KMS-11 (cell line): ENCODE measurements at regions not wholly inside any gene's neighbourhood (a gene's known extent, or its start where the extent isn't known, plus 50 kb on each side); places are given as distances from the start of the nearest gene placed in this dataset.

Experiments used
- H2AFZ ChIP-seq: fragments of 200-600 bp; sonication (generic); 2 replicates; pipeline ENCODE4 v1.6.1; 2016; ENCODE audit warnings: antibody characterized with exemption, mixed run types, low read depth
- H3K27ac ChIP-seq: fragments of 200-600 bp; sonication (generic); 2 replicates; pipeline ENCODE4 v1.6.1; 2016; ENCODE audit warnings: mild to moderate bottlenecking, mixed run types
- H3K27me3 ChIP-seq: fragments of 200-600 bp; sonication (generic); 2 replicates; pipeline ENCODE4 v1.6.1; 2017; ENCODE audit warnings: mild to moderate bottlenecking, low read depth, mixed run types, moderate library complexity; ENCODE audit not compliant: insufficient read depth
- H3K36me3 ChIP-seq: fragments of 200-600 bp; sonication (generic); 2 replicates; pipeline ENCODE4 v1.6.1; 2017; ENCODE audit warnings: mild to moderate bottlenecking, mixed run types; ENCODE audit not compliant: insufficient read depth
- H3K4me1 ChIP-seq: fragments of 200-600 bp; sonication (generic); 2 replicates; pipeline ENCODE4 v1.6.1; 2016; ENCODE audit warnings: mild to moderate bottlenecking, low read depth, mixed run types; ENCODE audit not compliant: poor library complexity, severe bottlenecking
- H3K4me2 ChIP-seq: fragments of 200-600 bp; sonication (generic); 2 replicates; pipeline ENCODE4 v1.7.0; 2016; ENCODE audit warnings: mild to moderate bottlenecking, mixed run types
- H3K4me3 ChIP-seq: fragments of 200-600 bp; sonication (generic); IDR thresholded peaks from 2 replicates; pipeline ENCODE4 v1.6.1; 2017; ENCODE audit warnings: low read depth, low read length, mixed read lengths; ENCODE audit not compliant: insufficient read depth
- H3K79me2 ChIP-seq: fragments of 200-600 bp; sonication (generic); 2 replicates; pipeline ENCODE4 v1.6.1; 2016; ENCODE audit warnings: low read depth, mixed run types; ENCODE audit not compliant: insufficient read depth
- H3K9ac ChIP-seq: fragments of 200-600 bp; sonication (generic); 2 replicates; pipeline ENCODE4 v1.6.1; 2016; ENCODE audit warnings: mild to moderate bottlenecking, mixed run types
- H4K20me1 ChIP-seq: fragments of 200-600 bp; sonication (generic); 2 replicates; pipeline ENCODE4 v1.6.1; 2016; ENCODE audit warnings: mild to moderate bottlenecking, mixed run types; ENCODE audit not compliant: insufficient read depth
- TF ChIP-seq, protein P1 (sequence below): fragments of 200-600 bp; sonication (generic); conservative IDR thresholded peaks from 2 replicates; pipeline ENCODE4 v1.6.1; 2017; ENCODE audit warnings: low read depth, mild to moderate bottlenecking, antibody characterized with exemption, low read length, moderate library complexity, mixed read lengths

DNA sequence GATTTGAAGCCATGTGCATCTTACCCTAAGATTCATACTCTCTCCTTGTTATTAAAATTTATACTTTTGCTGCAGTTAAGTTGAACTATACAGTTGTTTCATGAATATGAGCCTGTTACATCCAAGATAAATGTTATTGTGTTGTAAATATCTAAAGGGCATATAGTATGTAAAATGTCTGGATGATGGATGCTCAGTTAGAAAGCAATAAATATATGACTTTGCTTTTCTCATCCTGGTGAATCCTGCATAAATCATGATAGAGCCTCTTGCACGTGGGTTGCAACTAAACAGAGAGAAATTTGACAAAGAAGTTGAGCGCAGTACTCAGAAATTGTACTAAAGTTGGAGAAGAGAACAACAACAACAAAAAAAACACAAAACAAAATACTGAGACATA is 99.5 kb downstream of the PRDM9 start:
- Histone ChIP-seq H3K27me3 (no peaks in the 10 kb centered on the region), H3K4me1 (no peaks in the 10 kb centered on the region), H3K27ac (no peak overlapping the region), H2AFZ (no peak overlapping the region), H3K36me3 (no peaks in the 10 kb centered on the region), H3K9ac (no peak overlapping the region), H4K20me1 (no peaks in the 10 kb centered on the region), H3K79me2 (no peaks in the 10 kb centered on the region), H3K4me2 (no peak overlapping the region), H3K4me3 (no peak overlapping the region)
- TF ChIP-seq, protein P1, sequence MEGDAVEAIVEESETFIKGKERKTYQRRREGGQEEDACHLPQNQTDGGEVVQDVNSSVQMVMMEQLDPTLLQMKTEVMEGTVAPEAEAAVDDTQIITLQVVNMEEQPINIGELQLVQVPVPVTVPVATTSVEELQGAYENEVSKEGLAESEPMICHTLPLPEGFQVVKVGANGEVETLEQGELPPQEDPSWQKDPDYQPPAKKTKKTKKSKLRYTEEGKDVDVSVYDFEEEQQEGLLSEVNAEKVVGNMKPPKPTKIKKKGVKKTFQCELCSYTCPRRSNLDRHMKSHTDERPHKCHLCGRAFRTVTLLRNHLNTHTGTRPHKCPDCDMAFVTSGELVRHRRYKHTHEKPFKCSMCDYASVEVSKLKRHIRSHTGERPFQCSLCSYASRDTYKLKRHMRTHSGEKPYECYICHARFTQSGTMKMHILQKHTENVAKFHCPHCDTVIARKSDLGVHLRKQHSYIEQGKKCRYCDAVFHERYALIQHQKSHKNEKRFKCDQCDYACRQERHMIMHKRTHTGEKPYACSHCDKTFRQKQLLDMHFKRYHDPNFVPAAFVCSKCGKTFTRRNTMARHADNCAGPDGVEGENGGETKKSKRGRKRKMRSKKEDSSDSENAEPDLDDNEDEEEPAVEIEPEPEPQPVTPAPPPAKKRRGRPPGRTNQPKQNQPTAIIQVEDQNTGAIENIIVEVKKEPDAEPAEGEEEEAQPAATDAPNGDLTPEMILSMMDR = no peak

DNA sequence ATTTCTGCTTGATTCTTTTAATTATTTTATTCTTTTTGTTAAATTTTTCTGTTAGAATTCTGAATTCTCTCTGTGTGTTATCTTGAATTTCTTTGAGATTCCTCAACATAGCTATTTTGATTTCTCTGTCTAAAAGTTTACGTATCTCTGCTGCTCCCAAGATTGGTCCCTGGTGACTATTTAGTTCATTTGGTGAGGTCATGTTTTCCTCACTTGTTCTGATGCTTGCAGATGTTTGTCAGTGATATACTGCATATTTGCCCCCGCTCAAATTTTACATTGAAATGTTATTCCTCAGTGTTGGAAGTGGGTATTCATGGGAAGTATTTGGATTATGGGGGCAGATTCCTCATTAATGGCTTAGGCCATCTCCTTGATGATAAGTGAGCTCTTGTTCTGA is 105.3 kb downstream of the PRDM9 start:
- Histone ChIP-seq H2AFZ (no peak overlapping the region), H3K27me3 (no peaks in the 10 kb centered on the region), H3K4me2 (no peak overlapping the region), H3K4me1 (no peaks in the 10 kb centered on the region), H3K27ac (no peak overlapping the region), H4K20me1 (no peaks in the 10 kb centered on the region), H3K9ac (no peak overlapping the region), H3K79me2 (no peaks in the 10 kb centered on the region), H3K4me3 (no peak overlapping the region), H3K36me3 (no peaks in the 10 kb centered on the region)
- TF ChIP-seq, protein P1 = no peak

DNA sequence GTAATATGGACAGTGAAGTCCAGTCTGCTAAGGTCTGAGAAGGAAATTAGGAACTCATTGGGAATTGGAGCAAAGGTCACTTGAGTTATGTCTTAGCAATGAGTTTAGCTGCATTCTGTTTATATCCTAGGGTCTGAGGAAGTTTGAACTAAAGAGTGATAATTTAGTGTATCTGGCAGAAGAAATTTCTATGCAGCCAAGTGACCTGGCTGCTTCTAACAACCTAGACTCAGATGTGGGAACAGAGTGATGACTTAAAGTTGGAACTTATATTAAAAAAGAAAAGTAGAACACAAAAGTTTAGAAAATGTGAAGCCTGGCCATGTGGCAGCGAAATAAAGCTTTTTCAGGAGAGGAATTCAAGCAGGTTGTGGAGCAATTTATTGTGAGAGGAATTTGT is 106.2 kb downstream of the PRDM9 start:
- Histone ChIP-seq H4K20me1 (no peaks in the 10 kb centered on the region), H3K4me1 (no peaks in the 10 kb centered on the region), H3K79me2 (no peaks in the 10 kb centered on the region), H3K27ac (no peak overlapping the region), H3K36me3 (no peaks in the 10 kb centered on the region), H3K4me3 (no peak overlapping the region), H3K9ac (no peak overlapping the region), H3K4me2 (no peak overlapping the region), H3K27me3 (no peaks in the 10 kb centered on the region), H2AFZ (no peak overlapping the region)
- TF ChIP-seq, protein P1 = no peak

DNA sequence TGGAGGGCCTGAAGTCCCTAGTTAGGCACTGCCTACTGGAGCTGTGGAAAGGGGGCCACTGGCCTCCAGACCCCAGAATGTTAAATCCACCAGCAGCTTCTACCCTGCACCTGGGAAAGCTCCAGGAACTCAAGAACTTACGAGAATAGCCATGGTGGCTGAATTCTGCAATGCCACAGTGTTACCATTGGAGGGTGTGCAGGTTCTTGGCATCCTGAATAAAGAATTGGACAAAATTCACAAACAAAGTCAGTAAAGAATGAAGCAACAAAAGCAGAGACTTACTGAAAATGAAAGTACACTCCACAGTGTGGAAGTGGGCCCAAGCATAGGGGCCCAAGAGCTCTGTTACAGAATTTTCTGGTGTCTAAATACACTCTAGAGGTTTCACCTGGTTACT is 107.0 kb downstream of the PRDM9 start:
- Histone ChIP-seq H3K27me3 (no peaks in the 10 kb centered on the region), H3K36me3 (no peaks in the 10 kb centered on the region), H3K27ac (no peak overlapping the region), H2AFZ (no peak overlapping the region), H3K4me1 (no peaks in the 10 kb centered on the region), H3K79me2 (no peaks in the 10 kb centered on the region), H3K4me3 (no peak overlapping the region), H4K20me1 (no peaks in the 10 kb centered on the region), H3K9ac (no peak overlapping the region), H3K4me2 (no peak overlapping the region)
- TF ChIP-seq, protein P1 = no peak

DNA sequence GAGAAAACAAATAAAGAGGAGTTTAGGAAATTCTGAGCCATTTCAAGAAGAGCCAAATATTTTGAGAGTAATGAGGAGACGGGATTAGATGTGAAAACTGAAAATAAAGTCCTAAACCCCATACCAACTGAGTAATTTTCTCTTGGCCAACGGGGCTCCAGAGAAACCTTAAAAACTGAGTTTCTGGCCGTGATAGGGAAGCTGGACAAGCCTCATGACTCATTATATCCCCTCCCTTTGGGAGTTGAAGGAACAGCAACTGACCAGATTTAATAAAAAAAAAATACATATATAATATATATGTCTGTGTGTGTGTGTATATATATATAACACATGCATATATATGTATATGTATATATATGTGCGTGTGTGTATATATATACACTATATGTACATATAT is 119.6 kb downstream of the PRDM9 start:
- H3K79me2 ChIP-seq = no peaks in the 10 kb centered on the region
- H3K36me3 ChIP-seq = no peaks in the 10 kb centered on the region
- TF ChIP-seq, protein P1 = no peak
- no peak overlapping the region for H2AFZ ChIP-seq
- H3K4me2 ChIP-seq = no peak overlapping the region
- H4K20me1 ChIP-seq = no peaks in the 10 kb centered on the region
- no peak overlapping the region for H3K9ac ChIP-seq
- H3K27me3 ChIP-seq = no peaks in the 10 kb centered on the region
- H3K4me1 ChIP-seq = no peaks in the 10 kb centered on the region
- H3K4me3 ChIP-seq = no peak overlapping the region
- H3K27ac ChIP-seq = no peak overlapping the region
